ENCODE measurements at regions not wholly inside any gene's neighbourhood (a gene's known extent, or its start where the extent isn't known, plus 50 kb on each side); places are given as distances from the start of the nearest gene placed in this dataset.
A peak's percentile ranks its signal among the peaks of the same experiment; 100 is the strongest.

DNA sequence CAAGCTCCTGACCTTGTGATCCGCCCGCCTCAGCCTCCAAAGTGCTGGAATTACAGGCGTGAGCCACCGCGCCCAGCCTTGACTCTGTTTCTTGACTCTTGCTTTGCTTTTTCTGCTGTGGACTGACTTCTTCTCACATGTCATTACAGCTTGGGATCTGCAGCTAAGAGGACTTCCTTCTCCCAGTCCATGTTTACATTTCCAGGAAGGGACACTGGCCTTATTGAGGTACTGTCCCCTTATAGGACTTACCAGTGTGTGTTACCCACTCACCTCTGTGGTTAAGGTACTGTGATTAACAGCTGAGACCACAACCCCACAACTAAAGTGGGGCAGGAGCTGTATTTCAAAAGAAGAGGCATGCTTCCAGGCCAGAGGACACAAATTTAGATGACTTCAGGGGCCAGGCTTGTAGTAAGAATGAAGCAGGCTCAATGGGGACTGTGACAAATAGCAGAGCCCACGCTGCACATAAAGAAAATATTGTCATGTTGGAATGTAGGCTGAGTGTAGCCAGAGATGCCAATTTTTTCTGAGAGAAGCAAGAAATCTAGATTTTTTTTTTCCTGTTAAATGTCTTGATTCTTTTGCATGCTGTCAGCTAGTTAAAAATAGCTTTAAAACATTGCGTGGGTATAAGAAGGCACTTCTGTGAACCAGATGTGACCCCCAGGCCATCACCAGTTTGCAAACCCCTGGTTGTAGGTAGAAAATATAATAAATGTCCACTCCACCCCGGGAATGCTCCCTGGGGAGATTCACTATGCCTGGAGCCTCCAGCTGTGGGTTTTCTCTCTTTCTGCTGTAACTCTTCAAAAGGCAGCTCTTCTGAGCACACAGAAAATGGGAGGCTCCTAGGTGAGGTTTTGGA is 75.0 kb downstream of the PTPDC1 start:
- TF ChIP-seq POLR2AphosphoS5 (IDR thresholded peaks at IDR 0.05) = no peak
- no peak for TF ChIP-seq POLR2A (IDR thresholded peaks at IDR 0.05)
- TF ChIP-seq, protein P1, sequence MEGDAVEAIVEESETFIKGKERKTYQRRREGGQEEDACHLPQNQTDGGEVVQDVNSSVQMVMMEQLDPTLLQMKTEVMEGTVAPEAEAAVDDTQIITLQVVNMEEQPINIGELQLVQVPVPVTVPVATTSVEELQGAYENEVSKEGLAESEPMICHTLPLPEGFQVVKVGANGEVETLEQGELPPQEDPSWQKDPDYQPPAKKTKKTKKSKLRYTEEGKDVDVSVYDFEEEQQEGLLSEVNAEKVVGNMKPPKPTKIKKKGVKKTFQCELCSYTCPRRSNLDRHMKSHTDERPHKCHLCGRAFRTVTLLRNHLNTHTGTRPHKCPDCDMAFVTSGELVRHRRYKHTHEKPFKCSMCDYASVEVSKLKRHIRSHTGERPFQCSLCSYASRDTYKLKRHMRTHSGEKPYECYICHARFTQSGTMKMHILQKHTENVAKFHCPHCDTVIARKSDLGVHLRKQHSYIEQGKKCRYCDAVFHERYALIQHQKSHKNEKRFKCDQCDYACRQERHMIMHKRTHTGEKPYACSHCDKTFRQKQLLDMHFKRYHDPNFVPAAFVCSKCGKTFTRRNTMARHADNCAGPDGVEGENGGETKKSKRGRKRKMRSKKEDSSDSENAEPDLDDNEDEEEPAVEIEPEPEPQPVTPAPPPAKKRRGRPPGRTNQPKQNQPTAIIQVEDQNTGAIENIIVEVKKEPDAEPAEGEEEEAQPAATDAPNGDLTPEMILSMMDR (IDR thresholded peaks at IDR 0.05 in 8 of 11, conservative IDR thresholded peaks at IDR 0.05 in 3 of 11) = no peak
- Histone ChIP-seq H3K36me3 (no peaks in the 10 kb centered on the region), H3K4me1 (peaks cover 6 to 25% (median 16%) of the 10 kb centered on the region in 6 donors), H3K4me3 (no peak overlapping the region), H3K27me3 (replicated peaks in 1 of 7) (no peaks in the 10 kb centered on the region), H3K27ac (peak overlapping the region in 4 of 8 donors; percentile 9 to 41 (median 30)), H3K9me3 (no peaks in the 10 kb centered on the region)
- intact Hi-C loops (cut with DNase I; ENCODE audit: low total_unique reads) = no loop called here
- 77 to 89% (median 84%) methylated on average over 8 of the region's 8 CpGs for WGBS, 5 donors
- no peak for DNase-seq

DNA sequence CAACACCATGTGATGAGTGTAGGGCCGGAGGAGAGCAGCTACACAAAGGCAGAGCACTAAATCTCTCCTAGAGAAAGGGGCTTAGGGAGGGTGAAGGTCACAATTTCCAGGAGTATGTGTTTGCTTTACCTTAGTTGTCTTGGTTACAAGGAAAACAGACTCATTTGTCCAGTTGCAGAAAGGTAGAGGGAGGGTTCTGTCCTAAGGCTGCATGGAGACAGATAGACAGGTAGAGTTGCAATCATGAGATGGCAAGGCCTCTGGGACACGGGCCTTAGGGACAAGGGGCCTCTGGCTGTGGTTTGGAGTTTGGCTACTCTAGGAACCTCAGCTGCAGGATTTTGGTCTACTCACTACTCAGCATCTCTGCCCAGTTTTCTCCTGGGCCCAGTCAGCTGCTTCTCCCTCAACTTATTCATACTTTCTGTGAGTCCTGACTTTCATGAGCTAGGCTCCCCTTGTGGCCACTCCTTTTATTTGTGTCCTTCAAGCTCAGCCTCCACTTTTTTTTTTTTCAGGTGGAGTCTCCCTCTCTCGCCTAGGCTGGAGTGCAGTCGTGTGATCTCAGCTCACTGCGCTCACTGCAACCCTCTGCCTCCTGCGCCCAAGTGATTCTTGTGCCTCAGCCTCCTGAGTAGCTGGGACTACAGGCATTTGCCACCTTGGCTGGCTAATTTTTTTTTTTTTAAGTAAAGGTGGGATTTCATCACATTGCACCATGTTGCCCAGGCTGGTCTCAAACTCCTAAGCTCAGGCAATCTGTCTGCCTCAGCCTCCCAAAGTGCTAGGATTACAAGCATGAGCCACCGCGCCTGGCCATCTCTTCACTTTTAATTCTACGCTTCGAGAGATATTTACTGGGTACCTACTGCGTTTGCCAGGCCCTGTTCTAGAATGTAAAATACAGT is 76.6 kb downstream of the PTPDC1 start:
- H3K9me3 ChIP-seq = no peaks in the 10 kb centered on the region
- intact Hi-C loops (cut with DNase I; ENCODE audit: low total_unique reads) = no loop called here
- DNase-seq = no peak
- H3K36me3 ChIP-seq = no peaks in the 10 kb centered on the region
- no peak overlapping the region for H3K27ac ChIP-seq
- H3K4me3 ChIP-seq = no peak overlapping the region
- 85 to 96% (median 95%) methylated on average over 11 of the region's 11 CpGs for WGBS, 5 donors
- no peaks in the 10 kb centered on the region for H3K27me3 ChIP-seq (replicated peaks in 1 of 7)
- TF ChIP-seq, protein P1 (IDR thresholded peaks at IDR 0.05 in 8 of 11, conservative IDR thresholded peaks at IDR 0.05 in 3 of 11) = no peak
- no peak for TF ChIP-seq POLR2A (IDR thresholded peaks at IDR 0.05)
- TF ChIP-seq POLR2AphosphoS5 (IDR thresholded peaks at IDR 0.05) = no peak
- peaks cover 6 to 29% (median 24%) of the 10 kb centered on the region in 6 donors for H3K4me1 ChIP-seq

DNA sequence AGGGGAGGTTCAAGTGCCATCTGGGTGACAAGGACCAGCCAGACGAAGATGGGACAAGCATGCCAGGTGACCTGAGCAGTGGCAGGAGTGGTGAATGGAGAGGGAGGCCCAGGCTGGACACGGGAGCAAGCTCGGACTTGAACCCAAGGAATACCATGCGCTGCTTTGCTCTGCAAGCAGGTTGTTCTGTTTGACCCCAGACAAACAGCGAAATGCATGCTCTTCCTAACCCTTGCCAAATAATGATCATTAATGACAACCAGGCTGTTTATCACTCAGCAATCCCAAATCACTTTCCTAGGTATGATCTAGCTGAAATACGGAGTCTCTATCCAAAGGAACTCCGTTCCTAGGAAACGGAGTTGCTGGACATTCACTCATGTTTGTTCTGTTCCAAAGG is 77.4 kb downstream of the PTPDC1 start:
- Histone ChIP-seq H3K36me3 (no peaks in the 10 kb centered on the region), H3K27ac (no peak overlapping the region), H3K4me3 (no peak overlapping the region), H3K27me3 (replicated peaks in 1 of 7) (no peaks in the 10 kb centered on the region), H3K9me3 (no peaks in the 10 kb centered on the region), H3K4me1 (peaks cover 4 to 21% (median 16%) of the 10 kb centered on the region in 6 donors)
- WGBS, 5 donors = 87 to 93% (median 92%) methylated on average over 8 of the region's 8 CpGs
- no peak for TF ChIP-seq POLR2AphosphoS5 (IDR thresholded peaks at IDR 0.05)
- TF ChIP-seq, protein P1 (IDR thresholded peaks at IDR 0.05 in 8 of 11, conservative IDR thresholded peaks at IDR 0.05 in 3 of 11) = no peak
- no peak for TF ChIP-seq POLR2A (IDR thresholded peaks at IDR 0.05)
- no peak for DNase-seq
- intact Hi-C loops (cut with DNase I; ENCODE audit: low total_unique reads) = no loop called here
